Sigmoid colon (tissue), 4 donors: ENCODE measurements at regions not wholly inside any gene's neighbourhood (a gene's known extent, or its start where the extent isn't known, plus 50 kb on each side); places are given as distances from the start of the nearest gene placed in this dataset.

Experiments
- CTCF ChIP-seq, 4 experiments: fragments of 450-650 bp in 3 of 4; fragments of 200-600 bp in 1 of 4; IDR thresholded peaks; one replicate each; pipeline ENCODE4 v1.5.1; 2016 to 2019; ENCODE audit warnings: antibody characterized with exemption in 4 of 4, mild to moderate bottlenecking in 3 of 4, moderate library complexity in 2 of 4
- EP300 ChIP-seq, 4 donors: sonication (generic); formaldehyde crosslinking; IDR thresholded peaks; one replicate each; pipeline ENCODE4 v1.6.1; 2017; ENCODE audit warnings: antibody characterized with exemption in 4 of 4
- POLR2A ChIP-seq, 2 donors: fragments of 450-650 bp; IDR thresholded peaks; one replicate each; pipeline ENCODE4 v1.6.1; 2016; ENCODE audit warnings: antibody characterized with exemption in 2 of 2, mild to moderate bottlenecking in 2 of 2, moderate library complexity in 2 of 2
- POLR2AphosphoS5 ChIP-seq, 4 donors: sonication (generic); formaldehyde crosslinking; IDR thresholded peaks; one replicate each; pipeline ENCODE4 v1.6.1; 2017; ENCODE audit warnings: antibody characterized with exemption in 4 of 4

GRCh38 chr10:88170628-88171027 is 307.2 kb downstream of the PTEN start:
- TF ChIP-seq CTCF (IDR thresholded peaks at IDR 0.05) (no peak), POLR2A (IDR thresholded peaks at IDR 0.05) (no peak), POLR2AphosphoS5 (IDR thresholded peaks at IDR 0.05) (no peak), EP300 (IDR thresholded peaks at IDR 0.05) (no peak)
